HG03558 (cell line): ENCODE measurements at regions not wholly inside any gene's neighbourhood (a gene's known extent, or its start where the extent isn't known, plus 50 kb on each side); places are given as distances from the start of the nearest gene placed in this dataset.
"Not testable (repeated sequence)": the region's sequence is repeated elsewhere in the genome, so short reads cannot be mapped to it uniquely, and the experiment has no call there.

Experiments used
- ATAC-seq: cut with Tn5 transposase; IDR thresholded peaks from one replicate; pipeline ENCODE4 v1.9.1; 2021; ENCODE audit warnings: moderate number of reproducible peaks; ENCODE audit not compliant: unreplicated experiment; ENCODE audit errors: extremely low read depth

GRCh38 chr7:15068324-15068723 lies 165.8 kb upstream of the DGKB start:
- no peak for ATAC-seq

GRCh38 chr7:15057272-15057671 lies 154.7 kb upstream of the DGKB start:
- ATAC-seq, result no peak

DNA sequence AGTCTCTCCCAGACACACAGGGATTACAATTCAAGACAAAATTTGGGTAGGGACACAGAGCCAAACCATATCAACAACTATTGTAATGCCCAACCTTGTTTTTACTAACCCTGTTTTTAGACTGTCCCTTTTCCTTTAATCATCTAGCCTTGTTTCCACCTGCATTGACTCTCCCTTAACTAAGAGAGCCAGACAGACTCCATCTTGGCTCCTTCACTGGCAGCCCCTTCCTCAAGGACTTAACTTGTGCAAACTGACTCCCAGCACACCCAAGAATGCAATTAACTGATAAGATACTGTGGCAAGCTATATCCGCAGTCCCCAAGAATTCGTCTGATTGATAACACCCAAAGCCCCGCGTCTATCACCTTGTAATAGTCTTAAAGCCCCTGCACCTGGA lies 151.8 kb upstream of the DGKB start:
- not testable (repeated sequence) for ATAC-seq

- no peak for ATAC-seq
Observed at GRCh38 chr7:15049157-15049556, 146.6 kb upstream of the DGKB start.

GRCh38 chr7:15046861-15047260 lies 144.3 kb upstream of the DGKB start:
- no peak for ATAC-seq

GRCh38 chr7:15043931-15044330 lies 141.4 kb upstream of the DGKB start:
- no peak for ATAC-seq

DNA sequence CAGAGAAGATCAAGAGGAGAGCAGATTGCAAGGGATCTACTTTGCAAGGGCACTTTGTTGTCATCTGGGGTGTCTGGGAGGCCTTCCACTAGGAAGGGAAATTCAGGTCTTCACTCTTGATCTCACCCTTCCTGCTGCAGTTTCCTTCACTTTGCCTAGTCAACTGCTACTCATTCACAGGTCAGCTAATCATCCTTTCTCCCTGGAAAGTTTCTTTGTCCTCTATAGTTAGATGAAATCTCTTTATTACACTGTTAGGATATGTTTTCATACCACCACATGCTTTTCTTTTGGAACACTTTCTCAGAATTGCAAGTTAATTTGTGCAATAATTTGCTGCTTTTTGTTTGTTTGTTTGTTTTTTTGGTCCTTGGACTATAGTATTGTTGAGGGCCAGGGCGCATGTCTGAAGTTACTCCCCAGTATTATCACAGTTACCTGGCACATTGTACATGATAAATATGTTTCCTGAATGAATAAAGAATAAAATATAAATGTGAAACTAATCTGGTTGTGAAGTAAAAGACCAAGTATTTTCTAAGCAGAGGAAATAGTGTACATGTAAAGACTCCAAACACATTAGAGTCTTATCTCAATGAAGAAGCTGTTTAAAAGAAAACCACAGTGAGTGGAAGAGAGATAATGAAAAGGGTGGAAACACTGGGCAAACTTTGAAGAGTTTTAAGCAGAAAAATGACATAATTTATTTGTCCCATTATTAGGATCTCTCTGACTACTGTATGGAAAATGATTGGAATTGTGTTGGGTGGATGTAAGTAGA lies 139.9 kb upstream of the DGKB start:
- ATAC-seq, result no peak

DNA sequence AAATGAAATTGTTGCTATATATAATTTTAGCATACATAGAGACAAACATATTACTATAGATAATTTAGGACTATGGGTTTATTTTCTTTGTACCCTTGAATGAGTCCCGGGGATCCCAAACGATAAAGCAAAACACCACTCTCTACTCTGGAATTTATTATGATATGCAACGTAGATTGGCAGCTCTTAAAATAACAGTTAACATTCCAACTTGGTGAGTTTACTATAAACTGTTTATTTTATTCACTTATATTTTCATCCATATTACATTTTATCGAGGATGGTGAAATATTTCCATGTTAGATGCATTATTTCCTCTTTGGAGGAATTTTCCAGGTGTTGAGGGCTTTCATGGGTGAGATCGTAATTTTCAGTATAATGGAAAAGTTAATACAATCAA lies 138.7 kb upstream of the DGKB start:
- no peak for ATAC-seq

- ATAC-seq, result no peak
Observed at GRCh38 chr7:15035814-15036213, 133.3 kb upstream of the DGKB start.

- no peak for ATAC-seq
Observed at GRCh38 chr7:15033039-15033438, 130.5 kb upstream of the DGKB start.

DNA sequence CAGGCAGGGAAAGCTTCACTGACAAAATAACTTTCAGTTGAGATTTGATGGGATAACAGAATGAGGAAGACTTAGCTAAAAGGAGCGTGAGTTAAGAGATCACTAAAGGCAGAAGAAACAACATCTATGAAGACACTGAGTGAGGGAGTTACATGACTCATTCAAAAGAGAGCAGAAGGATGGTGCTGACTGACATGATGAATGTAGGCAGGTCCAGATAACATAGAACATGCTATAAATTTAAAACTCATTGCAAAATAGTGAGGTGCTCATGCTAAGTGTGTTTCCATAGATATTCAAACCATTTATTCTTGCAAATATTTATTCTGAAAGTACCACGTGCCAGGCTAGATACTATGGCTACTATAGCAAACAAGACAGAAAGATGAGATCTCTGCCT lies 116.4 kb upstream of the DGKB start:
- ATAC-seq, result no peak

GRCh38 chr7:15016766-15017165 lies 114.2 kb upstream of the DGKB start:
- ATAC-seq, result no peak

- ATAC-seq, result no peak
Observed at GRCh38 chr7:15016315-15016667, 113.7 kb upstream of the DGKB start.

DNA sequence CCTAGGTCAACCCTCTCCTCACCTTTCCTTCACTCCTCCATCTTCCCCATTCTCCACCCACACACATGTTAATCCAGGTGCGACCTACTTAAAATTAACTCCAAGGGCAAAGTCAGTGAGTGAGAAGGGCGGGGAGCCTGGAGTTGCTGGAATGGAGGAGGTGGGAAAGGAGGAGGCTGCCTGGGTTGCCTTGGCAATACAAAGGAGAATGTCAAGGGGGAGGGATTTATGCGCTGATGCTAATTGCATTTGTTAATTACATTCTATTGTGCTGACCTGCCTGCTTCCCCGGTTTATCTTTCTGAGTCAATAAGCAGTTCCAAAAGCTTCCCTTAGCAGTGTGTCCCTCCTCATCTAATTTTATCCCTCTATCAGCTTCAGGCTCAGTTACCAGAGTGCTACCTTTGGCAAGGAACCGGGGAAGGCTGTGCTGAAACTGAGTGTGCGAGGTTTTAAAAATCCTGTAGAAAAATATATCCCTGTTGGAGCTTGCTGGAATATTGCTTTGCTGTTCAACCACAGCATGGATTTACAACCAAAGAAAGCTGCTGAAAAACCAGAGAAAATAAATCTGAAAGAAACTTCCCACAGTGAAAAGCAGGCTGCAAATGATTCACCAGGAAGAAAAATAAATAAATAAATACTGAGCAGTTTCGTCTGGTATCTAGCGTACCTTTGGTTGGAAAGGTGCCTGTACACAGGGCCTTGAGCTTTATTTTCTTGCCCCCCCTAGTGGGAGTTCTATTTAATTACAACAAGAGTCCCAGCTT lies 113.2 kb upstream of the DGKB start:
- ATAC-seq, result peak; percentile 67

DNA sequence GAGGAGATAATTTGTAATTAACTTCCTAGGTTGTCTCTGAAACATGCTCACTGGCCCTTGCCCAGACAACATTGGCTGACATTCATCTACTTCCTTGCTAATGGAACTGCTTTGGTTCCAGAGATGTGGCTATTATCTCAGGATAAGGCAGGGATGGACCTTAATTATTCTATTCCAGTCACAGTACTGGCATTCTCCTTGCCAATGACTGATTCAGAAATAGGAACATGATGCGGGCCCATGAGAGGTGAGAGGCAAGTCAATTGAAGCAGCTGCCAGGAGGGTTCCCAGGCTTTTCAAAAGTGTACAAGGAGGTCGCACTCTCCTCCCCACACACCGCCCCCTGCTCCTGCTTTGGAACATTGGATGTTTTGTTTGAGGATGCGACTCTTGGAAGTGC lies 109.6 kb upstream of the DGKB start:
- no peak for ATAC-seq

DNA sequence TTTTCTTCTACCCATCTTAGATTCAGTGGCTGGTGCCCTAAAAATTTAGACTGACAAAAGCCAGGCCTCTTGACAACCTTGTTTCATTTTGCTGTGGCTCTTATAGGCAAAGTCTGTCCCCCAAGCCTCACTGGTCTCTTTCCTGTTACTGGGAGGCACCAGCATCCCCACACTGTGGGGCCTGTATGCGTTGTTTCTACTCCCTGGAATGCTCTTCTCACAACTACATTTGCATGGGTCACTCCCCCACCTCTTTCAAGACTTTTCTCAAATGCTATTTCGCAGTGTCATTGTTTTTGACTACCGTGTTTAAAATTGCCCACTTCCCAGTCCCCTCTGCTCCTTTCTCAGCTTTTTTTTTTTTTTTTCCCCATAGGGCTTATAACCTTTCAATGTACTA lies 108.7 kb upstream of the DGKB start:
- ATAC-seq, result no peak

- ATAC-seq, result no peak
Observed at GRCh38 chr7:15007507-15007906, 105.0 kb upstream of the DGKB start.

- no peak for ATAC-seq
Observed at GRCh38 chr7:15005672-15006071, 103.1 kb upstream of the DGKB start.

DNA sequence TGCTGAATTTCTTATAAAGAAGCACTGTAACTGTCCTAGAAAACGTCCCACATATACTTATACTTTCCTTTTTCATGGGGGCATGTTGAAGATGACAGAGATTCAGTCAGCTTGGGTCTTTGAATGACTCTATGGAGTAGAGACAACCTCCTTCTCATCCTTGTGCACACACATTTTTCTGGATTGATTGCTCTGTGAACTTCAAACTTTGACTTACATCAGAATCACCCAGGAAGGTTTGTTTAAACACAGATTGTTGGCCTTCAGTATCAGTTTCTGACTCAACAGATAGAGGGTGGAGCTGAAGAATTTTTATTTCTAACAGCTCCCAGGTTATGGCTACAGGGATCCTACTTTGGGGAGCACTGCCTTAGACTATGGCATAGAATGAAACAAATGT lies 97.6 kb upstream of the DGKB start:
- ATAC-seq, result no peak

DNA sequence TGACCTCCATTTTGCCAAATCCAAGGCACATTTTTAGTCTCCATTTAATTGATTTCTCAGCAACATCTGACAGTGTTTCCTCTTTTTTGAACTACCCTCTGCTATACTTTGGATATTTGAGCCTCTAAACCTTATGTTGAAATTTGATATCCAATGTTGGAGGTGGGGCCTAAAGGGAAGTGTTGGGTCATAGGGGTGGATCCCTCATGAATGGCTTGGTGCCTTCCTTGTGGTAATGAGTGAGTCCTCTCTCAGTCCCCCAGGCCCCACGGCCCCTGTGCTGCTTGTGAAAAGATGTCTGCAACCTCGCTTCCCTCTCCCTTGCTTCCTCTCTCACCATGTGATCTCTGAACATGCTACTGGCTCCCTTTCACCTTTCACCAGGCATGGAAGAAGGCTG lies 96.8 kb upstream of the DGKB start:
- ATAC-seq, result no peak

DNA sequence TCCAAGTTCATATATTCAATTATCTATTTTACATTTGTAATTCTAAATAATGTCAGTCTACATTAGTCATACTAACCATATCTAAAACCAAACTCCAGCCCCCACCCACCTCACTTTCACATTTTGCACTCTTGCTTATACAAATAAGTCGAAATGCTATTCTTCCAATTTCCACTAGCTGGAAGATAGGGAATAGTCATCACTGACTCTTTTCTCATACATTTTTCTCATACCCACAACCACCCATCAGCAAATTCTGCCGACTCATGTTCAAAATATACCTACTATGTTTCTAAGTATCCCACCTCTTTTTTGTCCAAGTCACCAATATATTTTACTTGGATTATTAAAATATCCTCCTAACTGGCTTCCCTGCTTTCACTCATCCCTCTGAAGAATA lies 93.2 kb upstream of the DGKB start:
- no peak for ATAC-seq

GRCh38 chr7:14988941-14989340 lies 86.4 kb upstream of the DGKB start:
- no peak for ATAC-seq
